ENCODE measurements at regions not wholly inside any gene's neighbourhood (a gene's known extent, or its start where the extent isn't known, plus 50 kb on each side); places are given as distances from the start of the nearest gene placed in this dataset.

GRCh38 chr15:31579976-31580375, 253.3 kb downstream of the KLF13 start:
- no peak overlapping the region for H3K27ac ChIP-seq (replicated peaks; ENCODE audit: low read length)
- H4K91ac ChIP-seq (ENCODE audit: low read depth, low read length, poor library complexity) = no peak overlapping the region
- H3K4ac ChIP-seq (ENCODE audit: low read length) = no peak overlapping the region
- no peak overlapping the region for H4K8ac ChIP-seq (ENCODE audit: low read depth, low read length)
- no peak overlapping the region for H3K4me3 ChIP-seq (ENCODE audit: low read length in 2 of 2)
- no peaks in the 10 kb centered on the region for H3K79me1 ChIP-seq (ENCODE audit: low read depth, low read length)
- no peaks in the 10 kb centered on the region for H3K4me1 ChIP-seq (ENCODE audit: control insufficient read depth in 2 of 2, insufficient read depth in 1 of 2, low read depth in 1 of 2, low read length in 2 of 2)
- H2BK12ac ChIP-seq (ENCODE audit: low read length) = no peak overlapping the region
- H3K9me3 ChIP-seq (replicated peaks in 1 of 2; ENCODE audit: control insufficient read depth in 2 of 2, insufficient read depth in 1 of 2, low read depth in 1 of 2, low read length in 2 of 2) = no peaks in the 10 kb centered on the region
- H2BK5ac ChIP-seq (ENCODE audit: low read length) = no peak overlapping the region
- no peak overlapping the region for H2BK15ac ChIP-seq (ENCODE audit: low read length)
- no peak overlapping the region for H3K14ac ChIP-seq (ENCODE audit: low read length)
- no peak overlapping the region for H2AK5ac ChIP-seq (ENCODE audit: low read depth, low read length)
- H2AFZ ChIP-seq (ENCODE audit: low read length) = no peak overlapping the region
- no peak overlapping the region for H3K18ac ChIP-seq (ENCODE audit: low read length)
- WGBS, 2 donors (ENCODE audit: extremely low coverage in 2 of 2, insufficient read length in 2 of 2, insufficient replicate concordance in 1 of 2) = no CpG with 5 or more reads among the region's 2 CpGs
- no peaks in the 10 kb centered on the region for H3K27me3 ChIP-seq (ENCODE audit: control insufficient read depth in 3 of 3, insufficient read depth in 3 of 3, low read depth in 1 of 3, low read length in 3 of 3)
- no peak for DNase-seq (ENCODE audit: low spot score)
- H2BK120ac ChIP-seq (ENCODE audit: low read depth, low read length) = no peak overlapping the region
- no peaks in the 10 kb centered on the region for H3K36me3 ChIP-seq (replicated peaks in 1 of 2; ENCODE audit: control insufficient read depth in 2 of 2, insufficient read depth in 2 of 2, low read length in 2 of 2)
- no peak overlapping the region for H3K4me2 ChIP-seq (ENCODE audit: insufficient read depth, low read length, poor library complexity, severe bottlenecking)
- H3K23ac ChIP-seq (ENCODE audit: low read depth, low read length, poor library complexity) = no peak overlapping the region
- H3K9ac ChIP-seq (ENCODE audit: low read depth, low read length, poor library complexity) = no peak overlapping the region

DNA sequence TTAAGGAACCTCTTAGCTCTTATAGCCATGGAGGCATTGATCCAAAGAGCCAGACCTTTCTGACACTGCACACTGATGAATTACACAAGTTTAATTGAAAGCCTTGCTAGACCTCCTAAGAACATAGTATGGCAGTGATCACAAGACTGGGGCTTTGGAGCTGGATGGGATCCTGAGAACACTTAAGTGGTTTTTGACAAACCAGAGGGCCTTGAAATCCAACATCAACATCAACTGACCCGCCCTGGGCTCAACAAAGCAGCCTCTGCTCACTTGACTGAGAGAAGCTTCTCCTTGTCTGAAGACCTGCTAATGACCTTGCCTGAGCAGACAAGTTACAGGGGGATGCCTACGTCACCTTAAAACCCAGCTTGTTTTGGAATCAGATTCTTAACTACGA, 257.6 kb downstream of the KLF13 start:
- no peak overlapping the region for H2BK120ac ChIP-seq (ENCODE audit: low read depth, low read length)
- no peaks in the 10 kb centered on the region for H3K4me1 ChIP-seq (ENCODE audit: control insufficient read depth in 2 of 2, insufficient read depth in 1 of 2, low read depth in 1 of 2, low read length in 2 of 2)

GRCh38 chr15:31585240-31585639, 258.6 kb downstream of the KLF13 start:
- Histone ChIP-seq H3K79me1 (ENCODE audit: low read depth, low read length) (no peaks in the 10 kb centered on the region), H3K9ac (ENCODE audit: low read depth, low read length, poor library complexity) (no peak overlapping the region), H3K14ac (ENCODE audit: low read length) (no peak overlapping the region), H3K4me2 (ENCODE audit: insufficient read depth, low read length, poor library complexity, severe bottlenecking) (no peak overlapping the region), H3K9me3 (replicated peaks in 1 of 2; ENCODE audit: control insufficient read depth in 2 of 2, insufficient read depth in 1 of 2, low read depth in 1 of 2, low read length in 2 of 2) (peaks cover 0 to 4% of the 10 kb centered on the region in 2 donors), H3K27me3 (ENCODE audit: control insufficient read depth in 3 of 3, insufficient read depth in 3 of 3, low read depth in 1 of 3, low read length in 3 of 3) (no peaks in the 10 kb centered on the region), H2BK5ac (ENCODE audit: low read length) (no peak overlapping the region), H3K27ac (replicated peaks; ENCODE audit: low read length) (no peak overlapping the region), H2AFZ (ENCODE audit: low read length) (no peak overlapping the region), H4K91ac (ENCODE audit: low read depth, low read length, poor library complexity) (no peak overlapping the region), H2BK15ac (ENCODE audit: low read length) (no peak overlapping the region), H2AK5ac (ENCODE audit: low read depth, low read length) (no peak overlapping the region), H3K23ac (ENCODE audit: low read depth, low read length, poor library complexity) (peak overlapping the region; percentile 28), H3K4me1 (ENCODE audit: control insufficient read depth in 2 of 2, insufficient read depth in 1 of 2, low read depth in 1 of 2, low read length in 2 of 2) (no peaks in the 10 kb centered on the region), H2BK120ac (ENCODE audit: low read depth, low read length) (no peak overlapping the region), H3K4me3 (ENCODE audit: low read length in 2 of 2) (no peak overlapping the region), H2BK12ac (ENCODE audit: low read length) (no peak overlapping the region), H3K18ac (ENCODE audit: low read length) (peak overlapping the region; percentile 52), H4K8ac (ENCODE audit: low read depth, low read length) (no peak overlapping the region), H3K36me3 (replicated peaks in 1 of 2; ENCODE audit: control insufficient read depth in 2 of 2, insufficient read depth in 2 of 2, low read length in 2 of 2) (no peaks in the 10 kb centered on the region), H3K4ac (ENCODE audit: low read length) (no peak overlapping the region)
- WGBS, 2 donors (ENCODE audit: extremely low coverage in 2 of 2, insufficient read length in 2 of 2, insufficient replicate concordance in 1 of 2) = no CpG with 5 or more reads among the region's 9 CpGs
- DNase-seq (ENCODE audit: low spot score) = no peak

More for the DNA sequence above, 257.6 kb downstream of the KLF13 start:
- Histone ChIP-seq H3K27ac (replicated peaks; ENCODE audit: low read length) (no peak overlapping the region), H3K9me3 (replicated peaks in 1 of 2; ENCODE audit: control insufficient read depth in 2 of 2, insufficient read depth in 1 of 2, low read depth in 1 of 2, low read length in 2 of 2) (peaks cover 0 to 4% of the 10 kb centered on the region in 2 donors), H2BK5ac (ENCODE audit: low read length) (no peak overlapping the region), H3K9ac (ENCODE audit: low read depth, low read length, poor library complexity) (no peak overlapping the region), H2AFZ (ENCODE audit: low read length) (no peak overlapping the region), H3K14ac (ENCODE audit: low read length) (no peak overlapping the region), H4K91ac (ENCODE audit: low read depth, low read length, poor library complexity) (no peak overlapping the region), H3K18ac (ENCODE audit: low read length) (no peak overlapping the region), H2BK12ac (ENCODE audit: low read length) (no peak overlapping the region), H3K79me1 (ENCODE audit: low read depth, low read length) (no peaks in the 10 kb centered on the region), H4K8ac (ENCODE audit: low read depth, low read length) (no peak overlapping the region), H2BK15ac (ENCODE audit: low read length) (no peak overlapping the region), H3K4me2 (ENCODE audit: insufficient read depth, low read length, poor library complexity, severe bottlenecking) (no peak overlapping the region), H3K36me3 (replicated peaks in 1 of 2; ENCODE audit: control insufficient read depth in 2 of 2, insufficient read depth in 2 of 2, low read length in 2 of 2) (no peaks in the 10 kb centered on the region), H2AK5ac (ENCODE audit: low read depth, low read length) (no peak overlapping the region), H3K23ac (ENCODE audit: low read depth, low read length, poor library complexity) (no peak overlapping the region), H3K4me3 (ENCODE audit: low read length in 2 of 2) (no peak overlapping the region), H3K4ac (ENCODE audit: low read length) (no peak overlapping the region), H3K27me3 (ENCODE audit: control insufficient read depth in 3 of 3, insufficient read depth in 3 of 3, low read depth in 1 of 3, low read length in 3 of 3) (no peaks in the 10 kb centered on the region)
- no peak for DNase-seq (ENCODE audit: low spot score)
- no CpG with 5 or more reads among the region's 3 CpGs for WGBS, 2 donors (ENCODE audit: extremely low coverage in 2 of 2, insufficient read length in 2 of 2, insufficient replicate concordance in 1 of 2)

DNA sequence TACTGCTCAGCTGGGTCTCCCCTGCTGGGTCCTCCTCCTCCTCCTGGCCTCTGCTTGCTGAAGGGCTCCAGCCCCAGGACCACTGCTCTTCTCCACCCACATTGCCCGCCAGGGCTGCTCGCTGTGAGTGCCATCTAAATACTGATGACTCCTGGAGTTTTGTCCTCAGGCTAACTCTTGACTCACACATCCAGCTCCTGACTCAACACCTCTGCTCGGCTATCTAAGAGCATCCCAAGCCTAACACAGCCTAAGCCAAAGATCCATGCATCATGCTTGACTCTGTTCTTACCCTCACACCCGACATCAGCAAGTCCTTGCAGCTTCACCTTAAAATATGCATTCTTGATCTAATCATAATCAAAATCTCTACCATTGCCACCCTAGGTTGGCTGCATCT, 260.2 kb downstream of the KLF13 start:
- Histone ChIP-seq H3K4me2 (ENCODE audit: insufficient read depth, low read length, poor library complexity, severe bottlenecking) (no peak overlapping the region), H3K4ac (ENCODE audit: low read length) (no peak overlapping the region), H2BK15ac (ENCODE audit: low read length) (no peak overlapping the region), H3K27me3 (ENCODE audit: control insufficient read depth in 3 of 3, insufficient read depth in 3 of 3, low read depth in 1 of 3, low read length in 3 of 3) (no peaks in the 10 kb centered on the region), H3K27ac (replicated peaks; ENCODE audit: low read length) (no peak overlapping the region), H3K23ac (ENCODE audit: low read depth, low read length, poor library complexity) (no peak overlapping the region), H3K36me3 (replicated peaks in 1 of 2; ENCODE audit: control insufficient read depth in 2 of 2, insufficient read depth in 2 of 2, low read length in 2 of 2) (no peaks in the 10 kb centered on the region), H2BK12ac (ENCODE audit: low read length) (no peak overlapping the region), H3K4me1 (ENCODE audit: control insufficient read depth in 2 of 2, insufficient read depth in 1 of 2, low read depth in 1 of 2, low read length in 2 of 2) (no peaks in the 10 kb centered on the region), H2BK5ac (ENCODE audit: low read length) (no peak overlapping the region), H4K91ac (ENCODE audit: low read depth, low read length, poor library complexity) (no peak overlapping the region), H3K18ac (ENCODE audit: low read length) (peak overlapping the region; percentile 35), H3K9me3 (replicated peaks in 1 of 2; ENCODE audit: control insufficient read depth in 2 of 2, insufficient read depth in 1 of 2, low read depth in 1 of 2, low read length in 2 of 2) (peaks cover 0 to 4% of the 10 kb centered on the region in 2 donors), H2AFZ (ENCODE audit: low read length) (no peak overlapping the region), H2BK120ac (ENCODE audit: low read depth, low read length) (no peak overlapping the region), H3K4me3 (ENCODE audit: low read length in 2 of 2) (peak overlapping the region in 1 of 2 donors; percentile 32), H3K79me1 (ENCODE audit: low read depth, low read length) (no peaks in the 10 kb centered on the region), H2AK5ac (ENCODE audit: low read depth, low read length) (no peak overlapping the region), H3K14ac (ENCODE audit: low read length) (no peak overlapping the region), H3K9ac (ENCODE audit: low read depth, low read length, poor library complexity) (no peak overlapping the region), H4K8ac (ENCODE audit: low read depth, low read length) (no peak overlapping the region)
- no CpG with 5 or more reads among the region's 4 CpGs for WGBS, 2 donors (ENCODE audit: extremely low coverage in 2 of 2, insufficient read length in 2 of 2, insufficient replicate concordance in 1 of 2)
- no peak for DNase-seq (ENCODE audit: low spot score)
